ENCODE measurements at regions not wholly inside any gene's neighbourhood (a gene's known extent, or its start where the extent isn't known, plus 50 kb on each side); places are given as distances from the start of the nearest gene placed in this dataset.

DNA sequence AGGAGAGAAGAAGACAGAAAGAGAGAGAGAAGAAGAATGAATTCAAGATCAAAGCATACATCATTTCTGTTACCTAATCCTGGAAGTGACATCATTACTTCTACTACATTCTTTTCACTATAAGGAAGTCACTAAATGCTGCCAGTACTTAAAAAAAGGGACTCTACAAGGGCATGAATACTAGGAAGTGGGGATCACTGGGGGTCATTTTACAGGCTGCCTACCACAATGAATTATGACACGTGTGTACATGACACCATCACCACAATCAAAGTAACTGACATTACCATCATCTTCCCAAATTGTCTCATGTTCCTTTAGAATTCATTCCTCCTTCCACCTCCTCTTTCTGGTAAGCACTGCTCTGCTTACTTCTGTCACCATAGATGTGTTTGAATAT is 227.0 kb downstream of the CPE start:
- H3K9ac ChIP-seq (ENCODE audit: low read length) = no peak overlapping the region
- H4K20me1 ChIP-seq (ENCODE audit: insufficient read depth) = no peaks in the 10 kb centered on the region
- no peak overlapping the region for H3K4me3 ChIP-seq (ENCODE audit: low read length)
- TF ChIP-seq POLR2AphosphoS5 (IDR thresholded peaks at IDR 0.05) (no peak), CTCF (IDR thresholded peaks at IDR 0.05; ENCODE audit: poor library complexity, severe bottlenecking) (no peak), SMC3 (conservative IDR thresholded peaks at IDR 0.05; ENCODE audit: poor library complexity) (no peak), TAF1 (IDR thresholded peaks at IDR 0.05; ENCODE audit: low read depth) (no peak), MXI1 (conservative IDR thresholded peaks at IDR 0.05; ENCODE audit: poor library complexity, severe bottlenecking) (no peak), EZH2 (IDR thresholded peaks at IDR 0.05; ENCODE audit: borderline replicate concordance, insufficient read depth, low read length, poor library complexity, severe bottlenecking) (no peak), RAD21 (conservative IDR thresholded peaks at IDR 0.05) (no peak), EP300 (conservative IDR thresholded peaks at IDR 0.05; ENCODE audit: poor library complexity, severe bottlenecking) (no peak)
- TF ChIP-seq, protein P1, sequence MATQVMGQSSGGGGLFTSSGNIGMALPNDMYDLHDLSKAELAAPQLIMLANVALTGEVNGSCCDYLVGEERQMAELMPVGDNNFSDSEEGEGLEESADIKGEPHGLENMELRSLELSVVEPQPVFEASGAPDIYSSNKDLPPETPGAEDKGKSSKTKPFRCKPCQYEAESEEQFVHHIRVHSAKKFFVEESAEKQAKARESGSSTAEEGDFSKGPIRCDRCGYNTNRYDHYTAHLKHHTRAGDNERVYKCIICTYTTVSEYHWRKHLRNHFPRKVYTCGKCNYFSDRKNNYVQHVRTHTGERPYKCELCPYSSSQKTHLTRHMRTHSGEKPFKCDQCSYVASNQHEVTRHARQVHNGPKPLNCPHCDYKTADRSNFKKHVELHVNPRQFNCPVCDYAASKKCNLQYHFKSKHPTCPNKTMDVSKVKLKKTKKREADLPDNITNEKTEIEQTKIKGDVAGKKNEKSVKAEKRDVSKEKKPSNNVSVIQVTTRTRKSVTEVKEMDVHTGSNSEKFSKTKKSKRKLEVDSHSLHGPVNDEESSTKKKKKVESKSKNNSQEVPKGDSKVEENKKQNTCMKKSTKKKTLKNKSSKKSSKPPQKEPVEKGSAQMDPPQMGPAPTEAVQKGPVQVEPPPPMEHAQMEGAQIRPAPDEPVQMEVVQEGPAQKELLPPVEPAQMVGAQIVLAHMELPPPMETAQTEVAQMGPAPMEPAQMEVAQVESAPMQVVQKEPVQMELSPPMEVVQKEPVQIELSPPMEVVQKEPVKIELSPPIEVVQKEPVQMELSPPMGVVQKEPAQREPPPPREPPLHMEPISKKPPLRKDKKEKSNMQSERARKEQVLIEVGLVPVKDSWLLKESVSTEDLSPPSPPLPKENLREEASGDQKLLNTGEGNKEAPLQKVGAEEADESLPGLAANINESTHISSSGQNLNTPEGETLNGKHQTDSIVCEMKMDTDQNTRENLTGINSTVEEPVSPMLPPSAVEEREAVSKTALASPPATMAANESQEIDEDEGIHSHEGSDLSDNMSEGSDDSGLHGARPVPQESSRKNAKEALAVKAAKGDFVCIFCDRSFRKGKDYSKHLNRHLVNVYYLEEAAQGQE (IDR thresholded peaks at IDR 0.05; ENCODE audit: borderline replicate concordance) = no peak
- H3K9me3 ChIP-seq (ENCODE audit: low read length) = no peaks in the 10 kb centered on the region
- no peaks in the 10 kb centered on the region for H3K79me2 ChIP-seq (replicated peaks; ENCODE audit: insufficient read depth, low read length)
- H2AFZ ChIP-seq (ENCODE audit: low read depth, low read length) = no peak overlapping the region
- no peak overlapping the region for H3K4me2 ChIP-seq (ENCODE audit: low read length)
- no peaks in the 10 kb centered on the region for H3K9me2 ChIP-seq (ENCODE audit: insufficient read depth, low read length)
- no peak overlapping the region for H3K27ac ChIP-seq (ENCODE audit: low read length)
- no peaks in the 10 kb centered on the region for H3F3A ChIP-seq (ENCODE audit: insufficient read depth, low read length, poor library complexity, severe bottlenecking)
- no peaks in the 10 kb centered on the region for H3K36me3 ChIP-seq (ENCODE audit: insufficient read depth, low read length)
- no peaks in the 10 kb centered on the region for H3K27me3 ChIP-seq (ENCODE audit: insufficient read depth, low read depth, low read length)

- Histone ChIP-seq H3K27ac (ENCODE audit: low read length) (no peak overlapping the region), H3K4me2 (ENCODE audit: low read length) (no peak overlapping the region), H4K20me1 (ENCODE audit: insufficient read depth) (no peaks in the 10 kb centered on the region), H3K9me3 (ENCODE audit: low read length) (no peaks in the 10 kb centered on the region), H3F3A (ENCODE audit: insufficient read depth, low read length, poor library complexity, severe bottlenecking) (no peaks in the 10 kb centered on the region), H3K9ac (ENCODE audit: low read length) (no peak overlapping the region), H3K27me3 (ENCODE audit: insufficient read depth, low read depth, low read length) (no peaks in the 10 kb centered on the region), H2AFZ (ENCODE audit: low read depth, low read length) (no peak overlapping the region), H3K9me2 (ENCODE audit: insufficient read depth, low read length) (no peaks in the 10 kb centered on the region), H3K4me3 (ENCODE audit: low read length) (no peak overlapping the region), H3K36me3 (ENCODE audit: insufficient read depth, low read length) (no peaks in the 10 kb centered on the region), H3K79me2 (replicated peaks; ENCODE audit: insufficient read depth, low read length) (no peaks in the 10 kb centered on the region)
- TF ChIP-seq CTCF (IDR thresholded peaks at IDR 0.05; ENCODE audit: poor library complexity, severe bottlenecking) = no peak
These were observed 227.8 kb downstream of the CPE start for GRCh38 chr4:165606465-165607205.
